ENCODE measurements at regions not wholly inside any gene's neighbourhood (a gene's known extent, or its start where the extent isn't known, plus 50 kb on each side); places are given as distances from the start of the nearest gene placed in this dataset.
A peak's percentile ranks its signal among the peaks of the same experiment; 100 is the strongest.

GRCh38 chr2:35081001-35081621, 1274.5 kb upstream of the CRIM1 start:
- DNase-seq: no peak

- no peak for DNase-seq
These were observed 1275.2 kb upstream of the CRIM1 start for GRCh38 chr2:35080231-35080910.

DNA sequence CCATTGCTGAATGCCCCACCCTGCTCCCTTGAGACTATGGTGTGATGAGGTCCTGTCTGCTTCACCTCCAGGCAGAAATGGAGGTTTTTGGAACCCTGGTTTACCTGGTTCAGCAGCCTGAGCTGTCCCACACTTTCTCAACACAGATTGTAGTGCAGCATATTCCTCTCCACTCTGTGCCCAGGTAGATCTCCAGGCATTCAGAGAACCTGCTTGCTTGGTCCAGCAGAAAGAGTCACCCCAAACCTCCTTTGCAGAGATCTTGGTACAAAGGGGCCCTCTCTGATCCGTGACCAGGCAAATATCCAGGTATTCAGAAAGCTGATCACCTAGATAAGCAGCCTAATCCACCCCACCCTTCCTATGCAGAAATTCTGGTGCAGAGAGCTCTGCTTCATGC, 1288.2 kb upstream of the CRIM1 start:
- no peak for DNase-seq

- DNase-seq: no peak
These were observed 1291.7 kb upstream of the CRIM1 start for GRCh38 chr2:35063836-35064235.

DNA sequence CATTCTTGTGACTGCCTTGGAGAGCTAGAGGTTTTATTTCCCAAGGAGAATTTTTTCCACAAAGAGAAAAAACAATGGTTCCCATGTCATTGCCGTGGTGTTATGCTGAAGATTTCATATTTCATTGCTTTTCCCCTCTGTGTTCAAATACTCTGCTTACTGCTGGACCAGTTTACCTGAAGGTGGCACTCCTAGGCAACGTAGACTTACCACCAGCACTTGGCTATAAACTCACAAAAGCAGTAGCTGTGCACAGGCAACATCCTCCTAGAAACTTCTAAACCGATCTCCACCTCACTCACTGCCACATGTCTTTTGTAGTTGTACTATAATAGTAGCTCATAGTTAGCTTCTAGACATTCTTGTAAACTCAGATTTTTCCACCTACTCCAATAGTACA, 1319.7 kb upstream of the CRIM1 start:
- peak in 1 of 3 experiments; percentile 12 for DNase-seq

DNA sequence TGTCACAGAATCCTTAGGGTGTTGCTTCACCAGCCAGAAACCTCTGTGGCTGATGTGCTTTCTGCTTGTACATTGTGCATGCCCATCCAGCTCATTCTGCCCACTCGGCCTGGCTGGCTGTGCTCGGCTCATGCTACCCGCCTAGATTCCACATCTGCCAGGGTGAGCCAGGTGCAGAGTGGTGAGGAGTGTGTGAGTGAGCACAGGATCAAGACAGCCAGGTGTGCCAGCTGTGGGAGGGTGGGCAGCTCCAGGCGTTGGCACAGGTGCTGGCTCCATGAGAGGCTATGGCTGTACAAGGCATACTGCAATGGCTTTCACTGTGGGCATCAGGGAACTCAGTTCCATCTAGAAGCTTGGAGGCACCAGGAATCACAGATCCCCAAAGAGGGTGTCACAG, 1321.8 kb upstream of the CRIM1 start:
- no peak for DNase-seq

DNA sequence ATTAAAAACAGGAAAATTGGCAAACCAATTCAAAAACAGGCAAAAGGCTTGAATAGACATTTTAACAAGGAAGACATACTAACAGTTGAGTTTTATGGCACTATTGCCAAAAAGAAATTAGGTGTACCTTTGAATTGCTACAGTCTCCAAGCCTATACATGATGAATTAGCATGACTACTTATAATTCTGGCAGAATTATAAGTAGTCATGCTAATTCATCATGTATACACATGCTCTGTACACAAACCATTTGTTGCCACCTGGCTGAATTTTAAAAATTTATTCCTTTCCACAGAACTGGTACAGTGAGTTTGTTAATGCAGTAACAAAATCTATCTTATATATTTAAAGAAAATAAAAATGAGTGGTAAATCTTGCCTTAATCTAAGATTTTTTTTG, 1332.0 kb upstream of the CRIM1 start:
- no peak for DNase-seq

DNA sequence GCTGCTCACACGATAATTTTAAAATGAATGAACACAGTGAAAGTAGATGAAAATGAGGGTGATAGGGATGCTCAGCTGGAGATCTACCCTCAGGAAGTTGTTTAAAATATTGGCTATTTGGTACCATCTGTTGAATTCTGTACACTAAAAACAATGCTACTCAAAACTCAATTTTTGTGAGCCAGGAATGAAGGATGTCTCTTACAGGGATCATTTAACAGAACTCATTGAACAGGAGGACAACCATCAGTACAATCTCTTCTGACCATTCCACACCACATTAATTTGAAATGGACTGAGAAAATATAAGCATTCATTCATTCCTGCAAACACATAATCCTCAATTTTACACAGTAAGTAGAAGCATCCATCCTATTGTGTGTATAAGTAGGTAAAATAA, 1355.1 kb upstream of the CRIM1 start:
- no peak for DNase-seq

- DNase-seq: no peak
These were observed 1356.8 kb upstream of the CRIM1 start for GRCh38 chr2:34998741-34999140.

- no peak for DNase-seq
These were observed 1357.8 kb upstream of the CRIM1 start for GRCh38 chr2:34997779-34998178.

- no peak for DNase-seq
These were observed 1360.4 kb upstream of the CRIM1 start for GRCh38 chr2:34995196-34995595.

- no peak for DNase-seq
These were observed 1363.9 kb upstream of the CRIM1 start for GRCh38 chr2:34991508-34992274.

GRCh38 chr2:34985474-34985873, 1370.1 kb upstream of the CRIM1 start:
- DNase-seq: no peak

GRCh38 chr2:34980689-34981088, 1374.9 kb upstream of the CRIM1 start:
- no peak for DNase-seq

GRCh38 chr2:34979148-34979547, 1376.4 kb upstream of the CRIM1 start:
- DNase-seq: no peak

DNA sequence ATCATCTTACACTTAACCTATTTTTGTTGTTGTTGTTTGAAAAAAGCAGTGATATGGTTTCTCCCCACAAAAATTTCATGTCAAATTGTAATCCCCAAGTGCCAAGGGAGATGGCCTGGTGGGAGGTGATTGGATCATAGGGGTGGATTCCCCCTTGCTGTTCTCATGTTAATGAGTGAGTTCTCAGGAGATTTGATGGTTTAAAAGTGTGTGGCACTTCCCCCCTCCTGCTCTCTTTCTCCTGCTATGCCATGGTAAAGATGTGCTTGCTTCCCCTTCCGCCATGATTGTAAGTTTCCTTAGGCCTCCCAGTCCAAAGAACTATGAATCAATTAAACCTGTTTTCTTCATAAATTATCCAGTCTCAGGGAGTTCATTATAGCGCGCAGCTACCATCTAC, 1362.7 kb upstream of the FAM98A start:
- no peak for DNase-seq

DNA sequence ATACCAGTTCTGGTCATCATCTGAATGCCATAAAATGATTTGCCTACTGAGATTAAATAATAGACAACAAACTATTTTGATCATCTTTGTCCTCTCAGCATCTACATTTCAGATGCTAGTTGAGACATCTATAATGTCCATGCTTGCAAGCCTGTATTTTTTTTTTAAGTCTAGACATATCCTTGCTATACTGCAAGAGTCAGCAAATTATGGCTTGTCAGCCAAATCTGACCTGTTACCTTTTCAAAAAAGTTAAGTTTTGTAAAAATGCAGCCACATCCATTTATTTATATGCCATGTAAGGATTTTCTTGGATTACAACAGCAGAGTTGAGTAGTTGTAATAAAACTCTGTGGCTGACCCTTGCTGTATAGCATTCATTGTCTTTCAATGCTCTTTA, 1355.7 kb upstream of the FAM98A start:
- no peak for DNase-seq

DNA sequence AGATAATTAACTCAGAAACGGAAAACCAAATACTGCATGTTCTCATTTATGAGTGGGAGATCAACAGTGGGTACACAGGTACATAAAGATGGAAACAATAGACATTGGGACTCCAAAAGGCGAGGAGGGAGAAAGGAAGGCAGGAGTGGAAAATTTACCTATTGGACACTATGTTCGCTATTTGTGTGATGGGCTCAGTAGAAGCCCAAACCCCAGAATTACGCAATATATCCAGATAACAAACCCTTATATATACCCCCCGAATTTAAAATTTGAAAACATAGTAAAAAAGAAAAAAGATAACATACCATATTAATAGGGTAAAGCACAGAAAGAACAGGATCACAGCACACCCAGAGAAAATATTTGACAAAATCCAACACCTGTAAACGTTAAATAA, 1351.7 kb upstream of the FAM98A start:
- no peak for DNase-seq

DNA sequence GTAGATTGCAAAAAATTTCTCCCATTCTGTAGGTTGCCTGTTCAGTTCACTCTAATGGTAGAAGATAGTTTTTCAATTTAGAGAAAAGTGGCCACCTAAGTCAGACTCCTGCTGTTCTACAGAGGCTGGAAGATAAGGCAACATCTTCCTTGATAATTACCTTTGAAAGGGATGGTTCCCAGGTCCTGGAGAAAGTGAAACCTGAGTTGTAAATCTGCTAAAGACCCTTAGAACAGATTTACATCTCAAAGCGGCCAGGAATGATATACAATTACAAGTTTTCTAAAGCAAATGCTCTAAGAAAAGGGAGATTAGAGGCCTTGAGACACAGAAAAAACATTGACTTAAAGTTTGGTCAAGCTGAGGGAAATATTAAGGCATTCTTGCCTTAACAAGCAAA, 1350.2 kb upstream of the FAM98A start:
- no peak for DNase-seq

- DNase-seq: no peak
These were observed 1337.0 kb upstream of the FAM98A start for GRCh38 chr2:34936089-34936488.

- DNase-seq: no peak
These were observed 1313.0 kb upstream of the FAM98A start for GRCh38 chr2:34912084-34912483.

DNA sequence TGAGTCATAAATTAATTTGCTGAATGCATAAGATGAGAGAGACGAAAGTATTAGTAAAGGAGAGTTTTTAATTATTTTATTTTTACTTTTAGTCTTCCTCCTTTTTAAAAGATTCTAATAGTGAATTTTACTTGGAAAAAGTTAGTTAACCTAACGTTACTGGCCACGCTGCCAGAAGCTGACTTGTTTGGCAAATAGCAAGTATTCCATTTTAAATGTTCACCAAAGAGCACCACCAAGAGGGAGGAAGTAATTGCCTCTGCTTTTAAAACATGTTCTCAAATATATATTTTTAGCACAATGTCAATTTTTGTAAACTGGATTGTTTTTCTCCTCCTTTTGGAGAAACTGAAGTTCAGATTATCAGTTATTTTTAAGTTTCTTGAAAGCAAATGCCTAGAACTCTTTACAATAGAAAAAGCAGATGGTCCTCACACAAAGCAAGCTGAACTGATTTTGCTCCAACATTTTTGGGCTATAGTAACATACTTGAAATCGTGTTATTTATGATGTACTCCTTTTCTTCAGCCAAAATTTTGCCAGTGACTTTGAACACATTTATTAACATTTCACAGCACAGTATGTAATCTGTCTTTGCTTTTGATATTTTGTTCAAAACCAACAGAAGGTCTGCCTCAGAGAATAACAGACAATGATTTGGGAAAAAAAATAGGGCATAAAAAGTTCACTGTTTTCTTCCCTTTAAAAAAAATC, 1311.0 kb upstream of the FAM98A start:
- no peak for DNase-seq

- DNase-seq: no peak
These were observed 1308.7 kb upstream of the FAM98A start for GRCh38 chr2:34907812-34908211.

- DNase-seq: no peak
These were observed 1302.6 kb upstream of the FAM98A start for GRCh38 chr2:34901739-34902138.

All from NCI-H1417 (cell line).